SJCRH30 (cell line): ENCODE measurements at regions not wholly inside any gene's neighbourhood (a gene's known extent, or its start where the extent isn't known, plus 50 kb on each side); places are given as distances from the start of the nearest gene placed in this dataset.

ENCODE experiments used
- DNase-seq, 2 experiments: peaks; one replicate each; pipeline ENCODE4 v3.0.0-alpha.2; 2015 to 2020
- H3K27ac ChIP-seq: fragments of 250-450 bp; sonication (Bioruptor Pico); 2 replicates; pipeline ENCODE4 v1.5.1; 2020; ENCODE audit warnings: mild to moderate bottlenecking, moderate library complexity
- H3K27me3 ChIP-seq: fragments of 250-450 bp; sonication (Bioruptor Pico); 2 replicates; pipeline ENCODE4 v1.5.1; 2020; ENCODE audit warnings: mild to moderate bottlenecking, moderate library complexity
- H3K36me3 ChIP-seq: fragments of 250-450 bp; sonication (Bioruptor Pico); 2 replicates; pipeline ENCODE4 v1.5.1; 2020; ENCODE audit warnings: mild to moderate bottlenecking, moderate library complexity
- H3K4me1 ChIP-seq: fragments of 250-450 bp; sonication (Bioruptor Pico); 2 replicates; pipeline ENCODE4 v1.5.1; 2020; ENCODE audit warnings: mild to moderate bottlenecking, moderate library complexity
- H3K4me3 ChIP-seq: fragments of 250-450 bp; sonication (Bioruptor Pico); 2 replicates; pipeline ENCODE4 v1.5.1; 2020; ENCODE audit warnings: mild to moderate bottlenecking, moderate library complexity
- H3K9me3 ChIP-seq: fragments of 250-450 bp; sonication (Bioruptor Pico); replicated peaks from 2 replicates; pipeline ENCODE4 v1.5.1; 2020; ENCODE audit warnings: mild to moderate bottlenecking, moderate library complexity

DNA sequence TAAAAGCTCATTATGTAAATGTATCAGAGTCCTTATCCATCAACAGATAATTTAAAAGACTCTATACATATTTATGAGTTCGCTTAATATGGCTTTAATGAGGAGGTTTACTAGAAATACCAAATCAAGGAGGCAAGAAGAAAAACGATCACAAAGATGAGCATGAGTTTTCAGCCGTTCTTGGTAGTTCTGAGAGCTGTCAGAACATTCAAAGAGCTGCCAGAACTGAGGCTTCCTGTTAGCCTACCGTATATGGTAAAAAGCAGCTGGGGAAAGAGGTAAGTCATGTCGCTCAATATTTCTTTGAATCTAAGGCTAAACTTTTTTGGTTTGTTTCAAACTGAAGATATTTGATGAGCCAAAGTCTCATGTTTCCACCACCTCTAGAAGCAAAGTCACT, 115.3 kb upstream of the PLXNC1 start:
- no peak for DNase-seq
- H3K4me1 ChIP-seq, result no peaks in the 10 kb centered on the region
- H3K36me3 ChIP-seq, result no peaks in the 10 kb centered on the region
- H3K9me3 ChIP-seq, result no peaks in the 10 kb centered on the region
- H3K27me3 ChIP-seq, result no peaks in the 10 kb centered on the region
- no peak overlapping the region for H3K27ac ChIP-seq
- no peak overlapping the region for H3K4me3 ChIP-seq

DNA sequence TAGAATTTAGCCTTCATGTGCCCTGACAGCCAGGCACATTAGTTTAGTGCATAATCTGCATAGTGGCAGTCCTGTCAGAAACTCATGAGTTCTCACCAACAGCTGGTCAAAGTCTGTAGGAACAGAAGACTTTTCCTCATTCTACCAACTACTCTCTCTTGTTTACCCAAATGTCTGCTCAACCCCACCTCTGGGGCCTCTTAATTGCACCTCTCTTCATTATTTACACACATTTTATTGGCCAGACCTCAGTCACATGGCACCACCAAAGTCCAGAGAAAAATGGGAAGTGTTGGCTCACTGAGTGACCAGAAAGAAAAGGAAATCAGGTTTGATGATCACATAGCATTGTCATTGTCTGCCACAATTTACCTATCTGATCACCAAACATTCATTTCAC, 114.6 kb upstream of the PLXNC1 start:
- H3K36me3 ChIP-seq, result no peaks in the 10 kb centered on the region
- H3K4me3 ChIP-seq, result no peak overlapping the region
- H3K27me3 ChIP-seq, result no peaks in the 10 kb centered on the region
- DNase-seq, result no peak
- no peak overlapping the region for H3K27ac ChIP-seq
- H3K4me1 ChIP-seq, result no peaks in the 10 kb centered on the region
- H3K9me3 ChIP-seq, result no peaks in the 10 kb centered on the region

DNA sequence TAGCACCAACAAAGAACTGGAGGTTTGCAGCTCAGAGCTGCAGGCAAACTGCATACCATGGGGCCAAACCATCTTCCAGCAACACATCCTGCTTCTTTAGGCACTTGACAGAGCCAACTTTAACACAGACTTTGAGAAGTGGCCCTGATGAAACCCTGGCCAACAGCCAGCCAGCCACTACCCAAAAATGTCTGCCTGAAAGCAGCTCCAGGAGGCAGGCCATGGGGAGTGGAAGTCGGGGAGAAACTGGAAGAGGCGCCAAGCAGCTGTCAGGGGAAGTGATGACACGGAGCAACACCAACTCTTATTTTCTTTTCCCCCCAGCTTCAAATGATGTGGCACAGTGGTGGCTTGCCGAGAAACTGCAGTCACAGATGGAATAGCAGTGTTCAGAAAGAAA, 110.9 kb upstream of the PLXNC1 start:
- no peak overlapping the region for H3K27ac ChIP-seq
- DNase-seq, result no peak
- no peaks in the 10 kb centered on the region for H3K36me3 ChIP-seq
- no peak overlapping the region for H3K4me3 ChIP-seq
- H3K27me3 ChIP-seq, result no peaks in the 10 kb centered on the region
- no peaks in the 10 kb centered on the region; the same call in 1 of the 2 replicates for H3K9me3 ChIP-seq
- H3K4me1 ChIP-seq, result no peaks in the 10 kb centered on the region

DNA sequence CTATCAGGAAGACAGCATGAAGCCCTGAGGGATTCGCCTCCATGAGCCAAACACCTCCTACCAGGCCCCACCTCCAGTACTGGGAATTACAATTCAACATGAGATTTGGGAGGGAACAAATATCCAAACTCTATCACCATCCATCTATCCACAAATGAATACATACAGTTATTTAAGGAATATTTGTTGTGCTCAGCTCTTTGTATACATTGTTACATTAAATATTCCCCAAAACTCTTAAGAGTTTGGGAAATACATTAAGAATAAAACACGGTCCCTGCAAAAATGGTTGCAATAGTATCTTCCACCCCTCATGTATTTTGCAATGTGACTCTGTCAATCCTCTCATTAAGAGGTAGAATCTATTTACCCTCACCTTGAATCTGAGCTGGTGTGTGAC, 109.8 kb upstream of the PLXNC1 start:
- no peak for DNase-seq
- Histone ChIP-seq H3K27ac (no peak overlapping the region), H3K36me3 (no peaks in the 10 kb centered on the region), H3K9me3 (no peaks in the 10 kb centered on the region; the same call in 1 of the 2 replicates), H3K4me3 (no peak overlapping the region), H3K4me1 (no peaks in the 10 kb centered on the region), H3K27me3 (no peaks in the 10 kb centered on the region)

DNA sequence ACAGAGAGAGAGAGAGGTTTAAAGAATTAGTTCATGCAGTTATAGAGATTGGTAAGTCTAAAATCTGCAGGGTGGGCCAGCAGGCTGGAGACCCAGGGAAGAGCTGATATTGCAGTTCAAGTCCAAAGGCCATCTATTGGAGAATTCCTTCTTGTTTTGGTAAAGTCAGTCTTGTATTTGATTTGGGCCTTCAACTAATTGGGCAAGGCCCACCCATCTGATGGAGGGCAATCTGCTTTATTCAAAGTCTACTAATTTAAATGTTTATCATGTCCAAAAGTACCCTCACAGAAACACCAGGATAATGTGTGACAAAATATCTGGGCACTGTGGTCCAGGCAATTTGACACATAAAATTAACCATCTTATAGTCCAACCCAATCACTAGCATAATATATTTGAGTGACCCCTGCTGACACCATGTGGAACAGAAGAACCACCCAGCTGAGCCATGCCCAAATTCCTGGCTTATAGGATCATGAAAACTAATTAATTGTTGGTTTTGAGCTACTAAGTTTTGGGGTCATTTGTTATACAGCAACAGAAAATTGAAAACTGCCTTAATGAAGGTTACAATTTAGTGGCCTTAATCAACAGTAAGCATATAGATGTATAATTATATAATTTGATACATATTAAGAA, 109.1 kb upstream of the PLXNC1 start:
- H3K4me1 ChIP-seq, result no peaks in the 10 kb centered on the region
- H3K9me3 ChIP-seq, result no peaks in the 10 kb centered on the region; the same call in 1 of the 2 replicates
- DNase-seq, result no peak
- no peak overlapping the region for H3K27ac ChIP-seq
- H3K36me3 ChIP-seq, result no peaks in the 10 kb centered on the region
- no peak overlapping the region for H3K4me3 ChIP-seq
- H3K27me3 ChIP-seq, result no peaks in the 10 kb centered on the region

DNA sequence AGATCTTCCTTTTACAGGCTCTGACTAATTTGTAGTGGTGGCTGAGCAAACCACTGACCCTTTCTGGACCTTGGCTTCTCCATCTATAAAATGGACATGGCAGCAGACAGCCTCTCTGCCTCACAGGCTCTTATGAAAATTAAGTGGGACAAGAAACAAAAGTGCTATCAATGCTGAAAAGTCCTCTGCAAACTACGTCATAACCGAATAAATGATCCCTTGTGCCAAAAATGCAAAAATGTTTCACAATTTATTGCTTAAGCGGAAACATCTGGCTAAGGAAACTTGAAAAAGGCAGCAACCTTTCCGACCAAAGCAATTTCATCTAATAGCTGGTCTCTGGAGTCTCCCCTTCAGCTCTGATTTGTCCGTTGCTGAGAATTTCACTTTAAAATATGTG, 108.5 kb upstream of the PLXNC1 start:
- no peak overlapping the region for H3K27ac ChIP-seq
- no peak overlapping the region for H3K4me3 ChIP-seq
- H3K36me3 ChIP-seq, result no peaks in the 10 kb centered on the region
- H3K27me3 ChIP-seq, result no peaks in the 10 kb centered on the region
- H3K4me1 ChIP-seq, result no peaks in the 10 kb centered on the region
- DNase-seq, result no peak
- no peaks in the 10 kb centered on the region; the same call in 1 of the 2 replicates for H3K9me3 ChIP-seq

DNA sequence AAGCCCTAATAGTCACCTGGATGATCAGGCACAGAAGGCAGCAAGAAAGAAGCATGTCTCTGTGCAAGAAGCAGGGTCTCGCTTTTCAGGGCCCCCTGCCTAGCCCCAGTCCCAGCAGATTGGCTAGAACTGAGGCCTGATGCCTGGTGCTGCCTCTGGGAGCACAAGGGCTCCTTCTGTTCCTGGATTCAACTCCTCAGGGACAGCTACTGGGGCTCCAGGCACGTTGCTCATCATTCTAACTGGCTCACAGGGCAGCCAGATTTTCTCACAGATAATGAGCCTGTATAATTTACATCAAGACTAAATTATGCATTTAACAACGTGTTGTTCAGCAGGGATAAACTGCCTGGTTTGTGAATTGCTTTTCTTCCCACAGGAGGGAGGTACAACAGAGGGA, 106.5 kb upstream of the PLXNC1 start:
- Histone ChIP-seq H3K36me3 (no peaks in the 10 kb centered on the region), H3K4me1 (no peaks in the 10 kb centered on the region), H3K9me3 (no peaks in the 10 kb centered on the region; the same call in 1 of the 2 replicates), H3K27ac (no peak overlapping the region), H3K4me3 (no peak overlapping the region), H3K27me3 (no peaks in the 10 kb centered on the region)
- DNase-seq, result no peak

DNA sequence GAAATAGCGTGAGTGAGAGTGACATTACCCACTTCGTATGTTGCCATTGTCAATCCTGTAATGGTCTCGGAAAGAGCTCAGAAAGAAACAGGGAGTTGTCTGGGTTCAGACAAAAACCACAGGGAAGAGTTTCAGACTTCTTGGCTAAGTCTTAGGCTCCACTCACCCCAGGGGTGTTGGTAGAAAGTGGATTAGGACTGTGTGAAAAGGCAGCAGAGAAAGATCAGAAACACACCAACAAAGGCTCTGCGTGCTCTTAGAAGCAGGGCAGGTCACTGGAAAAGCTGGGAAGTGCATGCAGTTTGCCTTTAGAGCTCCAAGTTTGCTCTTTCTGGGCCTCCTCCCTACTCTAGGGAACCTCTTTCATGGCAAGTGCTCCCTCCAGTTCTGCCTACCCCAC, 106.1 kb upstream of the PLXNC1 start:
- H3K4me1 ChIP-seq, result no peaks in the 10 kb centered on the region
- no peaks in the 10 kb centered on the region for H3K36me3 ChIP-seq
- H3K9me3 ChIP-seq, result no peaks in the 10 kb centered on the region; the same call in 1 of the 2 replicates
- H3K27ac ChIP-seq, result no peak overlapping the region
- no peak overlapping the region for H3K4me3 ChIP-seq
- no peaks in the 10 kb centered on the region for H3K27me3 ChIP-seq
- no peak for DNase-seq

DNA sequence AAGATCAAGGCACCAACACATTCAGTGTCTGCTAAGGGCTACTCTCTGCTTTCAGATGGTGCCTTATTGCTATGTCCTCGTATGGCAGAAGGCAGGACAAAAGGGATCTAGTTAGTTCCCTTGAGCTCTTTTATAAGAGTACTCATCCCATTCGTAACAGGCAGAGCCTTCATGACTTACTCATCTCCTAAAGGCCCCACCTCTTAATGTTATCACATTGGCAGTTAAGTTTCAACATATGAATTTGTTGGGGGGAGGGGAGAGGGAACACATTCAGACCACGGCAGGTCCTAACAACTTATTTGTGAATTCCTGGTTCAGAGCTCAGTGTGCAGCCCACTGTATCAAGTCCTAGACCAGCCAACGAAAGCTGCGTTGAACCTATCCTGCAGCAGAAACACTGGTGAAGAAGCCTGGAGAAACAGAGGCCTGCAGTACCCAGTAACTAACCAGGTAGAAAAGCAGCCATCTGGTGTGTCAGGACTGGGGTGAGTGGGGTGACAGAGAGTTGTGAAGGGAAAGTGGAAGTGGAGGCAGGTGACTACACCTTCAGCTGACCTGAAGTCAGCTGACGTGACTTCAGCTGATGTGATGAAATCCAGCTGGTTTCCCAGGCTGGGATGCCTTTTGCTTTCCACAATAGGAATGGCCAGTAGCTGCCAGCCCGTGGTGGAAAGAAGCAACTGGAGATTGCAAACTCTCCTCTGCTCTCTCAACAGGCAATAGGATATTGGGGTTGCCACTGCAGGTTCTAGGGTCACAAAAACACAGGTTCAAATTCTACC, 101.6 kb upstream of the PLXNC1 start:
- Histone ChIP-seq H3K4me3 (no peak overlapping the region), H3K27ac (no peak overlapping the region), H3K9me3 (no peaks in the 10 kb centered on the region), H3K4me1 (no peaks in the 10 kb centered on the region), H3K36me3 (no peaks in the 10 kb centered on the region), H3K27me3 (no peaks in the 10 kb centered on the region)
- no peak for DNase-seq

DNA sequence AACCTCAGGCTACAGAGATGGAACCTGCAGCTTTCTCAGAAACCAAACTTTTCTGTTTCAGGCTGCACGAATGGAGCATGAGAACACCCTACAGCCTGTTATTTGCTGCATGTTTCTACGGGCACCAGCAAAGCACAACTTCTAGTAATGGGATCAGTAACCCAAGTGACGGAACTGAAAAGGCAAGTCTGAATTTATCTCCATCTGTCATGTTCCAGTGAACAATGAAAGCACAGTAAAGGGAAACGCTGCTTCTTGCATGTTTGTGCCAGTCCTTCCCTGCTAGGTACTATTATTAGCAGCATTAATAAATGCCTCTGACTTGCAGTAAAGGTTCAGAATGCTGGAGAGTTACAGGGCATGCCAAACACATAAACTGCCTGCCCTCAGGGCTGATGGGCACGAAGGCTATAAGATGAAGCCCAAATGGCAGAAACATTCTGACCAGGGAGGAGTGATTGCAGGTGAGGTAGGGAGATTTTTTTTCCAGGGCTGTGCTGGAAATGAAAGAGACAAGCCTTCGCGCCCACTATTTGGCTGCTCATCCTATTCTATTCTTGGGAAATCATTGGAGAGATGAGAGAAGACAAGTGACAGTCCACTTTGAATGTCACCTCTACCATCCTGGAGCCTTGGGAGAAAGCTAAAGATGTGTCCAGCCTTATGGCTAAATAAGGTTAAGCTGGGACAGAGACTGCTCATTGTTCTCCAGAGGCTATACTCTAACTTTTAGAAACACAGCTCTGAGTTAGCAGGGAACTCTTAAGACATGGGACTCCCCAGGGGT, 100.4 kb upstream of the PLXNC1 start:
- Histone ChIP-seq H3K27ac (no peak overlapping the region), H3K4me1 (peaks cover 2% of the 10 kb centered on the region; the same call in 1 of the 2 replicates), H3K27me3 (no peaks in the 10 kb centered on the region), H3K9me3 (no peaks in the 10 kb centered on the region), H3K4me3 (no peak overlapping the region), H3K36me3 (no peaks in the 10 kb centered on the region)
- no peak for DNase-seq

DNA sequence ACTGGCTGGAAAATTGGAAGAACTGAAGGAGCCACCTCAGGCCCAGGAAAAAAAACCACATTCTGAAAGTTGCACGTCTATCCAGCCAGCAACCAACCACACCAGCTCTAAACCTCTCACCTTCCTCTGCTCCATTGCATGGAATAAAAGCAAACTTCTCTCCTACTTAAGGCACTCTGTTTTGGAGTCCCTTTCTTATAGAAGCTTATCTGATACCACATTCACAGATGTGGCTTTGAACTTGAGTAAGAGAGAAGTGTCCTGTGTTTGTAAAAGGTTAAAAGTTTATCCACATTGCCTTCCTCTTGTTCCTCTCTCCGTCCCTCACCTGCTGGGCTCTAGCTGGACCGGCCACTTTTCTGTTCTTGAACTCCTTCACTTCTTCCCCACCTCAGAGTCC, 99.6 kb upstream of the PLXNC1 start:
- no peak overlapping the region for H3K4me3 ChIP-seq
- H3K36me3 ChIP-seq, result no peaks in the 10 kb centered on the region
- no peaks in the 10 kb centered on the region for H3K27me3 ChIP-seq
- peaks cover 3% of the 10 kb centered on the region; the same call in 1 of the 2 replicates for H3K4me1 ChIP-seq
- H3K9me3 ChIP-seq, result no peaks in the 10 kb centered on the region
- H3K27ac ChIP-seq, result no peak overlapping the region
- DNase-seq, result no peak

DNA sequence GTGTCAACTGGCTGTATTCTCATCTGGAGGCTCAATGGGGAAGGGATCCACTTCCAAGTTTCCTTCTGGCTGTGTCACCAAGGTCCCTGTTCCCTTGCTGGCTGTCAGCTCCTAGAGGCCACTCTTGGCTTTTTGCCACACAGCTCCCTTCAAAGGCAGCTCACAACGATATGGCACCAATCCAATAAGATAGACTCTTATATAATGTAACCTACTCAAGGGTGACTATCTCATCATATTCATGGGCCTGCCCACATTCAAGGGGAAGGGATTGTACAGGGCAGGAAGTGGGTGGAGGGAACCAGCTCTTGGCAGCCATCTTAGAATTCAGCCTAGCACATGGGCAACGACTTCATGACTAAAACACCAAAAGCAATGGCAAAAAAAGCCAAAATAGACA, 98.7 kb upstream of the PLXNC1 start:
- Histone ChIP-seq H3K36me3 (no peaks in the 10 kb centered on the region), H3K4me3 (no peak overlapping the region), H3K9me3 (no peaks in the 10 kb centered on the region), H3K4me1 (peaks cover 3% of the 10 kb centered on the region; the same call in 1 of the 2 replicates), H3K27ac (no peak overlapping the region), H3K27me3 (no peaks in the 10 kb centered on the region)
- no peak for DNase-seq

DNA sequence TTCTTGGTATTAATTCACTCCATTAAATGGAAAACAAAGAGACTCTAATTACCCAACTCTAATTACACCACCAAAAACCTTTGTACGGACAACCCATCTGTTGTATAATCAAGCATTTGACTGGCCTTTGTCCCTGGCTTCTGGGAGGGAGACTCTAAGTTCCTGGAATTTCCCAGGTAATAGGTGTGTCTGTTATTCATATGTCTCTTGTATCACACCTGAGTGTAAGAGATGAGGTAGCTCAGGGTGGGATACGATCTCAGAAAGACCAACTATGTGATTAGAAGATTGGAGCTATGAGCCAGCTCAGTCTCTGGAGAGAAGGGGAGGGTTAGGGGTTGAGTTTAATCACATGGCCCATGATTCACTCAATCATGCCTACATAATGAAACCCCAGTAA, 94.7 kb upstream of the PLXNC1 start:
- Histone ChIP-seq H3K36me3 (no peaks in the 10 kb centered on the region), H3K4me1 (peaks cover 3% of the 10 kb centered on the region; the same call in 1 of the 2 replicates), H3K4me3 (no peak overlapping the region), H3K9me3 (no peaks in the 10 kb centered on the region), H3K27ac (no peak overlapping the region), H3K27me3 (no peaks in the 10 kb centered on the region)
- no peak for DNase-seq

DNA sequence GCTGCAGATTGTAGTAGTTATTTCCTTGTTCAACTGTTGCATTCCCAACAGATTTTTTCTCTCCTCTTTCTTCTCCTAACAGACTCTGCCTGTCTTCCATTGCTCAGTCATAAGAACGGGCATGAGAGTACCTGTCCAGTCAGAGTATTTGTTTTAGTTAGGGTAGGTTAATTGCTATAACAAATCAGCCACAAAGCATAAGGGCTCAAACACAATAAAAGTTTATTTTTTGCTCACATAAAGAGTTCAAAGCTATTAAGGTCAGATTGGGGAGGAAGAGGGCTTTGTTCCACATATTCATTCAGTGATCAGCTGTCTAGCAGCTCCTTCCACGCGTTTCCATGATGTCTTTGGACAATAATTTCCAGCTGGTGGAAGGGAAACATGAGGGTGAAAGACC, 92.8 kb upstream of the PLXNC1 start:
- H3K27ac ChIP-seq, result no peak overlapping the region
- no peak overlapping the region for H3K4me3 ChIP-seq
- DNase-seq, result no peak
- no peaks in the 10 kb centered on the region for H3K9me3 ChIP-seq
- H3K27me3 ChIP-seq, result no peaks in the 10 kb centered on the region
- no peaks in the 10 kb centered on the region for H3K36me3 ChIP-seq
- peaks cover 3% of the 10 kb centered on the region; the same call in 1 of the 2 replicates for H3K4me1 ChIP-seq
